ENCODE measurements at regions not wholly inside any gene's neighbourhood (a gene's known extent, or its start where the extent isn't known, plus 50 kb on each side); places are given as distances from the start of the nearest gene placed in this dataset.

DNA sequence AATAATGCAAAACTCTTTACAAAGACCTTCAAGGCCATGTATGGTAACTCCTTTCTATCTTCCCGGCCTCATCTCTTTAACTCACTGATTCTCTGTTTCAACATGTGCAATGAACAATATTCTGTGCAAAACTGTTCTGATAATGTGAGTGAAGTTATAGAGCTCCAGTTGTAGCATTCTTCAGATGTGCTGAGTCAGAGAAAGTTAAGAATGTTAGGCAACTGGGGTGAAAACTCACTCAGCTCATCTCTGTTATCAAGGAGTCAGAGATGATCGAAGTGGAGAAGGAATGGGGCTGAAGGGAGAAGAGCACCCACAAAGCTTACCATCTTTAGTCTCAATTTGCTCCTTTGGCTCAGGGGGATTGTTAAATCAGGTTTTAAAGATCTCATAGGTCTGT, 344.7 kb upstream of the NPSR1 start:
- BruUV-seq (replicated peaks) = no TSS peak
- H3K4me3 ChIP-seq (ENCODE audit: low read depth, low read length) = no peak overlapping the region
- no peaks in the 10 kb centered on the region for H3K9me3 Mint-ChIP-seq (ENCODE audit: unreplicated experiment)
- ChIA-PET CTCF (interaction anchor here (0.5 kb wide), 1 partner anchor 449 kb away, joined by 3 read pairs; no protein-coding TSS in a partner anchor), POLR2A (no interaction called here)
- no peaks in the 10 kb centered on the region for H3K27me3 ChIP-seq (replicated peaks; ENCODE audit: control insufficient read depth, insufficient read depth, low read length)
- H3K36me3 ChIP-seq (ENCODE audit: control insufficient read depth, insufficient read depth, low read length) = no peaks in the 10 kb centered on the region
- TF ChIP-seq, protein P1, sequence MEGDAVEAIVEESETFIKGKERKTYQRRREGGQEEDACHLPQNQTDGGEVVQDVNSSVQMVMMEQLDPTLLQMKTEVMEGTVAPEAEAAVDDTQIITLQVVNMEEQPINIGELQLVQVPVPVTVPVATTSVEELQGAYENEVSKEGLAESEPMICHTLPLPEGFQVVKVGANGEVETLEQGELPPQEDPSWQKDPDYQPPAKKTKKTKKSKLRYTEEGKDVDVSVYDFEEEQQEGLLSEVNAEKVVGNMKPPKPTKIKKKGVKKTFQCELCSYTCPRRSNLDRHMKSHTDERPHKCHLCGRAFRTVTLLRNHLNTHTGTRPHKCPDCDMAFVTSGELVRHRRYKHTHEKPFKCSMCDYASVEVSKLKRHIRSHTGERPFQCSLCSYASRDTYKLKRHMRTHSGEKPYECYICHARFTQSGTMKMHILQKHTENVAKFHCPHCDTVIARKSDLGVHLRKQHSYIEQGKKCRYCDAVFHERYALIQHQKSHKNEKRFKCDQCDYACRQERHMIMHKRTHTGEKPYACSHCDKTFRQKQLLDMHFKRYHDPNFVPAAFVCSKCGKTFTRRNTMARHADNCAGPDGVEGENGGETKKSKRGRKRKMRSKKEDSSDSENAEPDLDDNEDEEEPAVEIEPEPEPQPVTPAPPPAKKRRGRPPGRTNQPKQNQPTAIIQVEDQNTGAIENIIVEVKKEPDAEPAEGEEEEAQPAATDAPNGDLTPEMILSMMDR (IDR thresholded peaks at IDR 0.05; ENCODE audit: insufficient read depth in 1 of 2, low read depth in 1 of 2, low read length in 1 of 2, severe bottlenecking in 1 of 2, unreplicated experiment in 1 of 2) = no peak
- H3K27ac Mint-ChIP-seq (ENCODE audit: unreplicated experiment) = no peak overlapping the region
- H3K4me1 ChIP-seq = no peaks in the 10 kb centered on the region
- H3K4me1 Mint-ChIP-seq (ENCODE audit: low read depth, unreplicated experiment) = no peaks in the 10 kb centered on the region
- no peak for DNase-seq
- no peak overlapping the region for H3K4me3 Mint-ChIP-seq (ENCODE audit: unreplicated experiment)
- intact Hi-C loops (cut with micrococcal nuclease; ENCODE audit: unreplicated experiment) = no loop called here
- H3K36me3 Mint-ChIP-seq (ENCODE audit: insufficient read depth, unreplicated experiment) = no peaks in the 10 kb centered on the region
- H3K9me3 ChIP-seq = peaks cover 8% of the 10 kb centered on the region; the same call in 1 of the 2 replicates
- H3K27me3 Mint-ChIP-seq (ENCODE audit: insufficient read depth, unreplicated experiment) = no peaks in the 10 kb centered on the region

DNA sequence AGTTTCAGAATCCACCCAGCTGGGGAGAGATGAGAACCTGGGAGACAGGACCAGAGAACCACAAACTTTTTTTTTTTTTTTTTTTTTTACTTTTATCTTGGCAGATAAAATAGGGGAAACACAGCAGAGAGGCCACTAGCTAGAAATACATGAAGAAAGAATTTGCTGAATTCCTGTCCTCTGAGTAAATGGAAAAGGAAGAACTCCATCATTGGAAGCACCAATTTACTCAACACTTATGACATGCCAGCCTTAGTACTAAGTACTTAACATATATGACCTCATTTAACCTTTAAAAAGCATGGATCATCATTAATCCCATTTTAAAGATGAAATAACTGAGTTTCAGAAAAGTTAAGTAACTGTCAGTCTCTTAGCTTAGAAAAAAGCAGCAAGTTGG, 343.0 kb upstream of the NPSR1 start:
- no TSS peak for BruUV-seq (replicated peaks)
- TF ChIP-seq, protein P1 (IDR thresholded peaks at IDR 0.05; ENCODE audit: insufficient read depth in 1 of 2, low read depth in 1 of 2, low read length in 1 of 2, severe bottlenecking in 1 of 2, unreplicated experiment in 1 of 2) = no peak
- no peaks in the 10 kb centered on the region for H3K36me3 ChIP-seq (ENCODE audit: control insufficient read depth, insufficient read depth, low read length)
- Mint-ChIP-seq H3K9me3 (ENCODE audit: unreplicated experiment) (no peaks in the 10 kb centered on the region), H3K4me1 (ENCODE audit: low read depth, unreplicated experiment) (no peaks in the 10 kb centered on the region), H3K27me3 (ENCODE audit: insufficient read depth, unreplicated experiment) (no peaks in the 10 kb centered on the region), H3K4me3 (ENCODE audit: unreplicated experiment) (no peak overlapping the region), H3K36me3 (ENCODE audit: insufficient read depth, unreplicated experiment) (no peaks in the 10 kb centered on the region), H3K27ac (ENCODE audit: unreplicated experiment) (no peak overlapping the region)
- H3K27me3 ChIP-seq (replicated peaks; ENCODE audit: control insufficient read depth, insufficient read depth, low read length) = no peaks in the 10 kb centered on the region
- no peaks in the 10 kb centered on the region for H3K4me1 ChIP-seq
- intact Hi-C loops (cut with micrococcal nuclease; ENCODE audit: unreplicated experiment) = no loop called here
- no peak overlapping the region for H3K4me3 ChIP-seq (ENCODE audit: low read depth, low read length)
- peaks cover 8% of the 10 kb centered on the region; the same call in 1 of the 2 replicates for H3K9me3 ChIP-seq
- POLR2A ChIA-PET = no interaction called here
- CTCF ChIA-PET = no interaction called here
- DNase-seq = no peak

DNA sequence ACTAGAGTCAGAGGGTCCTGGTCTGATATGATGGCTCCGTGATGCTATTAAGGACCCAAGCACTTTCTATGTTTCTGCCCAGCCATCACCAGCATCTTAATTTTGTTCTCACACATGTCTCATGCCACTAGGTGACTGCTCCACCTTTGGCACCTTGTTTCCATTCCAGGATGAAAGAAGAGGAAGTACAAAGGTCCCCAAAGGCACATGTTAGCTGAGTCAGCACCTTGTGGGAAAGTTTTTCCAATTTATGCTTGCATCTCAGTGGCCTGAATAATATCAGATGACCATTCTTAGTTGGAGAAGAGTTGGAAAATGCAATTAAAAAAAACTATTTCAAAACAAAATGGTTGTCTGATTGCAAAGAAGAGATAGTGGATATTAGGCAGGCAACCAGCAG, 341.0 kb upstream of the NPSR1 start:
- H3K27me3 ChIP-seq (replicated peaks; ENCODE audit: control insufficient read depth, insufficient read depth, low read length) = no peaks in the 10 kb centered on the region
- H3K9me3 ChIP-seq = peaks cover 4% of the 10 kb centered on the region; the same call in 1 of the 2 replicates
- DNase-seq = no peak
- Mint-ChIP-seq H3K4me3 (ENCODE audit: unreplicated experiment) (no peak overlapping the region), H3K9me3 (ENCODE audit: unreplicated experiment) (no peaks in the 10 kb centered on the region), H3K27ac (ENCODE audit: unreplicated experiment) (no peak overlapping the region), H3K4me1 (ENCODE audit: low read depth, unreplicated experiment) (no peaks in the 10 kb centered on the region), H3K36me3 (ENCODE audit: insufficient read depth, unreplicated experiment) (no peaks in the 10 kb centered on the region), H3K27me3 (ENCODE audit: insufficient read depth, unreplicated experiment) (no peaks in the 10 kb centered on the region)
- TF ChIP-seq, protein P1 (IDR thresholded peaks at IDR 0.05; ENCODE audit: insufficient read depth in 1 of 2, low read depth in 1 of 2, low read length in 1 of 2, severe bottlenecking in 1 of 2, unreplicated experiment in 1 of 2) = no peak
- no peaks in the 10 kb centered on the region for H3K4me1 ChIP-seq
- ChIA-PET POLR2A (no interaction called here), CTCF (no interaction called here)
- intact Hi-C loops (cut with micrococcal nuclease; ENCODE audit: unreplicated experiment) = no loop called here
- H3K36me3 ChIP-seq (ENCODE audit: control insufficient read depth, insufficient read depth, low read length) = no peaks in the 10 kb centered on the region
- H3K4me3 ChIP-seq (ENCODE audit: low read depth, low read length) = no peak overlapping the region
- BruUV-seq (replicated peaks) = no TSS peak
